C4-2B (cell line): ENCODE measurements at regions not wholly inside any gene's neighbourhood (a gene's known extent, or its start where the extent isn't known, plus 50 kb on each side); places are given as distances from the start of the nearest gene placed in this dataset.

ENCODE experiments used
- ZFX ChIP-seq: fragments of 450-650 bp; IDR thresholded peaks from 2 replicates; pipeline ENCODE4 v1.6.1; 2017
- TF ChIP-seq, protein P1 (sequence below): fragments of 450-650 bp; conservative IDR thresholded peaks from 2 replicates; pipeline ENCODE4 v1.5.1; 2017; ENCODE audit warnings: mild to moderate bottlenecking

DNA sequence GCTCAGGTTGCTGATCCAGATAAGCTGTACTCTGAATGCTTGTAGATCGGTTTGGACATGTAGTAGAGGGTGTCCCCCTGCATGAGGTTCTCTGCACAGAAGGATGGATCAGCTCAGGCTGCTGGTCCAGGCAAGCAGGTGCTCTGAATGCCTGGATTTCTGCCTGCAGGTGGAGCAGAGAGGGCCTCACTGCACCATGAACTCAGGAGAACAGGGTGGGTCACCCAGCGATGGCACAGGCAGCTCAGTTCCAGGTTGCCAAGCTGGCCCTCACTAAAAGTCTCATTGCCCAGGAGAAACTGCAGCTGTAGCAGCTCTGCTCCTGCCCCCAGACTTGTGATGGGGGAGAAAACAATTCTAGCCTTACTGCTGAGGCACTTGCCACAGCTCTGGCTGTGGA, 491.8 kb downstream of the XIRP2 start:
- TF ChIP-seq, protein P1, sequence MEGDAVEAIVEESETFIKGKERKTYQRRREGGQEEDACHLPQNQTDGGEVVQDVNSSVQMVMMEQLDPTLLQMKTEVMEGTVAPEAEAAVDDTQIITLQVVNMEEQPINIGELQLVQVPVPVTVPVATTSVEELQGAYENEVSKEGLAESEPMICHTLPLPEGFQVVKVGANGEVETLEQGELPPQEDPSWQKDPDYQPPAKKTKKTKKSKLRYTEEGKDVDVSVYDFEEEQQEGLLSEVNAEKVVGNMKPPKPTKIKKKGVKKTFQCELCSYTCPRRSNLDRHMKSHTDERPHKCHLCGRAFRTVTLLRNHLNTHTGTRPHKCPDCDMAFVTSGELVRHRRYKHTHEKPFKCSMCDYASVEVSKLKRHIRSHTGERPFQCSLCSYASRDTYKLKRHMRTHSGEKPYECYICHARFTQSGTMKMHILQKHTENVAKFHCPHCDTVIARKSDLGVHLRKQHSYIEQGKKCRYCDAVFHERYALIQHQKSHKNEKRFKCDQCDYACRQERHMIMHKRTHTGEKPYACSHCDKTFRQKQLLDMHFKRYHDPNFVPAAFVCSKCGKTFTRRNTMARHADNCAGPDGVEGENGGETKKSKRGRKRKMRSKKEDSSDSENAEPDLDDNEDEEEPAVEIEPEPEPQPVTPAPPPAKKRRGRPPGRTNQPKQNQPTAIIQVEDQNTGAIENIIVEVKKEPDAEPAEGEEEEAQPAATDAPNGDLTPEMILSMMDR = no peak
- no peak for TF ChIP-seq ZFX
